ENCODE measurements at regions not wholly inside any gene's neighbourhood (a gene's known extent, or its start where the extent isn't known, plus 50 kb on each side); places are given as distances from the start of the nearest gene placed in this dataset.
"Not testable (repeated sequence)": the region's sequence is repeated elsewhere in the genome, so short reads cannot be mapped to it uniquely, and the experiment has no call there.

DNA sequence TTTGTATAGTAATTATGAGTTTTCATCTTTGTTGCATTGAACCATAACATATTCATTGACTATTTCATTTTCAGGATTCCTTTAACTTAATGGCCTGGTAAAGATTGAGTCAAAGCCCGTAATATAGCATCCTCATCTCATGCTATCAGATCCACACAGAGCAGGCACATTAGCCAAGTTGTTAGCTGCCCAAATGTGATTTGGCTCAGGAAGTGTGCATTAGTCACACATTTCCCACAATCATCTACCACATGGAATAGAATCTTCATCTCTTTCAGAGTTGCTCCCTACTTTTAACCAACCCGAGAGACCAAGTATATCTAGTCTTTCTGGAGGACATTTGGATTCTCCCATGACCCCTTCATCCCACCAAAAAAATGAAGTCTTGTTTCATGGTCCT lies 481.0 kb upstream of the PTGER4 start:
- TF ChIP-seq, protein P1, sequence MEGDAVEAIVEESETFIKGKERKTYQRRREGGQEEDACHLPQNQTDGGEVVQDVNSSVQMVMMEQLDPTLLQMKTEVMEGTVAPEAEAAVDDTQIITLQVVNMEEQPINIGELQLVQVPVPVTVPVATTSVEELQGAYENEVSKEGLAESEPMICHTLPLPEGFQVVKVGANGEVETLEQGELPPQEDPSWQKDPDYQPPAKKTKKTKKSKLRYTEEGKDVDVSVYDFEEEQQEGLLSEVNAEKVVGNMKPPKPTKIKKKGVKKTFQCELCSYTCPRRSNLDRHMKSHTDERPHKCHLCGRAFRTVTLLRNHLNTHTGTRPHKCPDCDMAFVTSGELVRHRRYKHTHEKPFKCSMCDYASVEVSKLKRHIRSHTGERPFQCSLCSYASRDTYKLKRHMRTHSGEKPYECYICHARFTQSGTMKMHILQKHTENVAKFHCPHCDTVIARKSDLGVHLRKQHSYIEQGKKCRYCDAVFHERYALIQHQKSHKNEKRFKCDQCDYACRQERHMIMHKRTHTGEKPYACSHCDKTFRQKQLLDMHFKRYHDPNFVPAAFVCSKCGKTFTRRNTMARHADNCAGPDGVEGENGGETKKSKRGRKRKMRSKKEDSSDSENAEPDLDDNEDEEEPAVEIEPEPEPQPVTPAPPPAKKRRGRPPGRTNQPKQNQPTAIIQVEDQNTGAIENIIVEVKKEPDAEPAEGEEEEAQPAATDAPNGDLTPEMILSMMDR (conservative IDR thresholded peaks at IDR 0.05; ENCODE audit: low read depth, low read length) = no peak
- no peak for DNase-seq (ENCODE audit: low read depth)
- no peak overlapping the region for H3K4me3 ChIP-seq (ENCODE audit: low read length)

DNA sequence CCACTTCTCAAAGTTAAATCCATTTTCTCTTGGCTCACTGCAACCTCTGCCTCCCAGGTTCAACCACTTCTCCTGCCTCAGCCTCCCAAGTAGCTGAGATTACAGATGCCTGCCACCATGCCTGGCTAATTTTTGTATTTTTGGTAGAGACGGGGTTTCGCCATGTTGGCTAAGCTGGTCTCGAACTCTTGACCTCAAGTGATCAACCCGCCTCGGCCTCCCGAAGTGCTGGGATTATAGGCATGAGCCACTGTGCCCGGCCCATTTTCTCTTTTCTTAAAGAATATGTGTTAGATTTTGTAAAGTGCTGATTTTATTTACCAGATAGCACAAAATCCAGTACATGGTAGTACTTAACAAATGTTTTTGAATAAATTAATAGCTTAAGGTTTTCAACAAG lies 484.1 kb upstream of the PTGER4 start:
- DNase-seq (ENCODE audit: low read depth); H3K4me3 ChIP-seq (ENCODE audit: low read length): not testable (repeated sequence)

DNA sequence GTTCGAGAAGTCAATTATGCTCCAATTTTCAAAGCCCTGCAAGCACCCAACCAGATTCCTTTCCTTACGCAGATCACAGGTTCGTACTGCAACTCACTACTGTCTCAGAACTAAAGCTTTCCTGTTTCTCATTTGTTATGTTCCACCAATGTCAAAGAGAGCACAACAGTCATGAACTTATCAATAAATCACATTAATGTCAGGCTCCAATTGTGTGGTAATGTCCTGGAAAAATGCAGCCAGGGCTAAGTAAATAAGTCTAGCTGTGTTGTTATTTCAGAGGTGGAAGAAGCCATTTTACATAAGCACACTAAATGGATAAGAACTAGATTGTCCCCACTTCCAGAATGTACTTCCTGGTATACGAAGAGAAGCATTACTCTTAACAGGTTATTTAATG lies 488.6 kb upstream of the PTGER4 start:
- TF ChIP-seq, protein P1 (conservative IDR thresholded peaks at IDR 0.05; ENCODE audit: low read depth, low read length) = no peak
- H3K4me3 ChIP-seq (ENCODE audit: low read length) = no peak overlapping the region
- DNase-seq (ENCODE audit: low read depth) = no peak

DNA sequence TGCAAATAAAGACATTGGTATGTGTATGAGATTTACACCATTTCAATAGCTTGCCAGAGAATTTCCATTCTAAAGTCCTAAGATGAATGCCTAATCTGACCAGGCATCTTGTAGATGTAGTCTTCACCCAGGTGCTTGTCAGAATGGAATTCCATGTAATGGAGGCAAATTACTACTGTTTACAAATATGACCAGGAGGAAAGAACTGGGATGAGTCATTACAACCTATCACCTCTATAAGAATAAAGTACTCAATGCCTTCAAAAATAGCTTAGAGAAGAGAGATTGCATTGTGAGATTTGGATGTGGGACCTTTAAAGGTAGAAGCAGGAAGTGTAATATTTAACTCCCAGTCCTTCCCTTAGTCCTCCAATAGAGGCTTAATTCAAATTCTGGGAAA lies 507.0 kb upstream of the PTGER4 start:
- no peak for DNase-seq (ENCODE audit: low read depth)
- H3K4me3 ChIP-seq (ENCODE audit: low read length) = no peak overlapping the region
- TF ChIP-seq, protein P1 (conservative IDR thresholded peaks at IDR 0.05; ENCODE audit: low read depth, low read length) = no peak

DNA sequence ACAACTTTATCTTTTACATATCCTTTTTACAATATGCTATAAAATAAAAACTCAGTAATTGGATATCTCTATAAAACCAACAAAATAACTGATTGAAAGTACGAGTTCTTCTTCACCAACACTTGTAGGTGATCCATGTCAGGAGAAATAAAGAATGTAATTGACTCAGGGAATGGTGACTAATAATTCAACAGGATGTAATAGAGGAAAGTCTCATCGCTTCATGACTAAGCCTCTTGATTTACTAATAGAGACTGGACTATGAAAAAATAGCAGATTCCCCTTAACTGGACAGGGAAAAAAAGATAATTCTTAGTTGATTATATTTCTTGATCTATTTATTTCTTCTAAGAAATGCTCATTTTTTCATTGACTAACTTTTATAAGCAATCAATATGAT lies 507.7 kb upstream of the PTGER4 start:
- TF ChIP-seq, protein P1 (conservative IDR thresholded peaks at IDR 0.05; ENCODE audit: low read depth, low read length) = no peak
- no peak for DNase-seq (ENCODE audit: low read depth)
- no peak overlapping the region for H3K4me3 ChIP-seq (ENCODE audit: low read length)

DNA sequence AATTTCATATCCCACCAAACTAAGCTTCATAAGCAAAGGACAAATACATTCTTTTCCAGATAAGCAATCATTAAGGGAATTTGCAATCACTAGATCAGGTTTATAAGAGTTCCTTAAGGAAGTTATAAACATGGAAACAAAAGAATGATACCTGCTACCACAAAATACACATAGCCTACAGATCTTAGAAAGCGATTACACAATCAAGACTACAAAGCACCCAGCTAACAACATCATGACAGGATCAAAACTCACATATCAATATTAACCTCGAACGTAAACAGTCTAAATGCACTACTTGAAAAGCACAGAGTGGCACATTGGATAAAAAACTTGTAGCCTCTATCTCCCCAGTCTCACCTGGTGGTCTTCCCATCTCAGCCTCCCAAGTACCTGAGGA lies 512.4 kb upstream of the PTGER4 start:
- no peak for DNase-seq (ENCODE audit: low read depth)
- no peak overlapping the region for H3K4me3 ChIP-seq (ENCODE audit: low read length)
- TF ChIP-seq, protein P1 (conservative IDR thresholded peaks at IDR 0.05; ENCODE audit: low read depth, low read length) = no peak

DNA sequence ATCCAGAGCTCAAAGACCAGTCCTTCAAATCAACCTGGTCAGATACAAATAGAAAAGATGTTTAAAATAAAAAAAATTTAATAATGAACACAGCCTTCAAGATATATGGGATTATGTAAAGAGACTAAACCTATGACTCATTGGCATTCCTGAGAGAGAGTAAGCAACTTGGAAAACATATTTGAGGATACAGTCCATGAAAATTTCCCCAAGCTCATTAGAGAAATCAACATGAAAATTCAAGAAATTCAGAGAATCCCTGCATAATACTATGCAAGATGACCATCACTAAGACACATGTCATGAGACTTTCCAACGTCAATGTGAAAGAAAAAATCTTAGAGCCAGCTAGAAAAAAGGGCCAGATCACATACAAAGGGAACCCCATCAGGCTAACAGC lies 512.9 kb upstream of the PTGER4 start:
- TF ChIP-seq, protein P1 (conservative IDR thresholded peaks at IDR 0.05; ENCODE audit: low read depth, low read length) = no peak
- peak; percentile 63 for DNase-seq (ENCODE audit: low read depth)
- H3K4me3 ChIP-seq (ENCODE audit: low read length) = no peak overlapping the region

All from retinal pigment epithelial cell (primary cell).